VCaP (cell line): ENCODE measurements at regions not wholly inside any gene's neighbourhood (a gene's known extent, or its start where the extent isn't known, plus 50 kb on each side); places are given as distances from the start of the nearest gene placed in this dataset.
"Not testable (repeated sequence)": the region's sequence is repeated elsewhere in the genome, so short reads cannot be mapped to it uniquely, and the experiment has no call there.

ENCODE experiments used
- H3K27ac ChIP-seq: fragments of 450-650 bp; 2 replicates; pipeline ENCODE4 v1.5.1; 2017
- CTCF ChIP-seq: fragments of 450-650 bp; conservative IDR thresholded peaks from 2 replicates; pipeline ENCODE4 v1.5.1; 2017; ENCODE audit warnings: mild to moderate bottlenecking, moderate library complexity

- no peak for TF ChIP-seq CTCF
Measured at GRCh38 chr16:86257546-86257945, 252.8 kb upstream of the FOXF1 start.

GRCh38 chr16:86258713-86259112 is 251.6 kb upstream of the FOXF1 start:
- no peak overlapping the region for H3K27ac ChIP-seq
- TF ChIP-seq CTCF = no peak

More at GRCh38 chr16:86257546-86257945, 252.8 kb upstream of the FOXF1 start:
- H3K27ac ChIP-seq = no peak overlapping the region

GRCh38 chr16:86259499-86259898 is 250.8 kb upstream of the FOXF1 start:
- no peak for TF ChIP-seq CTCF
- H3K27ac ChIP-seq = no peak overlapping the region

- H3K27ac ChIP-seq = no peak overlapping the region
- no peak for TF ChIP-seq CTCF
Measured at GRCh38 chr16:86261379-86261778, 248.9 kb upstream of the FOXF1 start.

GRCh38 chr16:86267657-86268056 is 242.7 kb upstream of the FOXF1 start:
- not testable (repeated sequence) for H3K27ac ChIP-seq

- TF ChIP-seq CTCF = no peak
Measured at GRCh38 chr16:86270696-86271095, 239.6 kb upstream of the FOXF1 start.

GRCh38 chr16:86272744-86273143 is 237.6 kb upstream of the FOXF1 start:
- H3K27ac ChIP-seq = no peak overlapping the region
- TF ChIP-seq CTCF = no peak

More at GRCh38 chr16:86270696-86271095, 239.6 kb upstream of the FOXF1 start:
- H3K27ac ChIP-seq = no peak overlapping the region

GRCh38 chr16:86277221-86277620 is 233.1 kb upstream of the FOXF1 start:
- TF ChIP-seq CTCF = no peak
- H3K27ac ChIP-seq = no peak overlapping the region

- not testable (repeated sequence) for H3K27ac ChIP-seq
Measured at GRCh38 chr16:86277859-86278258, 232.5 kb upstream of the FOXF1 start.
